Stimulated activated CD4-positive, alpha-beta T cell treated with anti-CD3 and anti-CD28 coated beads, Interleukin-1b, Interleukin-23, amount 100 ng/mL, for 48 hours (primary cell): ENCODE measurements at regions not wholly inside any gene's neighbourhood (a gene's known extent, or its start where the extent isn't known, plus 50 kb on each side); places are given as distances from the start of the nearest gene placed in this dataset.
"Not testable (repeated sequence)": the region's sequence is repeated elsewhere in the genome, so short reads cannot be mapped to it uniquely, and the experiment has no call there.

Experiments used
- DNase-seq: peaks from one replicate; pipeline ENCODE4 v3.0.0-alpha.2; 2020

DNA sequence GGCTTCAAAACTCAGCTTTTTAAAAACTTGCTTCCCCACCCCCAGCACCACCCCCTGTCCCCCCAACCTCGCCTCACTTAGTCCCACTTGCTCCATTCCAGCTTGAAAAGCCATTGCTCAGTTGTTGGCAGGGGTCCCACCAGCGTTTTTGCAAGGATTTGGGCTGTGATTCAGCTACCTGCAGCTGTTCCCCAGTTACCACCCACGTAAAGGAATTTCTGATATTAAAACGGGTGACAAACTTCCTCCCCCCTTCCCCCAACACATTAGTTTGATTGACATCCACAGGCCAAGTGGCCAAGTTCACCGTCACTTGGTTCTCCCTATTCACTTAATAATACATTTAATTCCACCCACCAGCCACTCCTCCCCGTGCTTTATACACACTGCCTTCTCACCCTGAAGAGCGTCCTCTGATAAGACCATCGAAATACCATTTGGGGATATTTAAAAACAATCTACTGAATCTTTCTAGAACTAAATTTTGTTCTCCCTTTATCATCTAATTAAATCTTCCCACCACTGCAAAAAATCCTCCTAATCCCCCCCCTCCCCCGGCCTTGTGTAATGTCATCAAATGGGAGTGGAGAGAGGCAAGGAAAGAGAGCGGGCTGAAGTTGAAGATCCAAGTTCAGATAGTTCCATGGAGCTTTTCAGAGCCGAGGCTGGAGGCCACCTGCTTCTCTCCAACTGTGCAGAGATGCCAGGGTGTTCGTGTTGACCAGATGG, 55.1 kb downstream of the SOX9 start:
- no peak for DNase-seq

DNA sequence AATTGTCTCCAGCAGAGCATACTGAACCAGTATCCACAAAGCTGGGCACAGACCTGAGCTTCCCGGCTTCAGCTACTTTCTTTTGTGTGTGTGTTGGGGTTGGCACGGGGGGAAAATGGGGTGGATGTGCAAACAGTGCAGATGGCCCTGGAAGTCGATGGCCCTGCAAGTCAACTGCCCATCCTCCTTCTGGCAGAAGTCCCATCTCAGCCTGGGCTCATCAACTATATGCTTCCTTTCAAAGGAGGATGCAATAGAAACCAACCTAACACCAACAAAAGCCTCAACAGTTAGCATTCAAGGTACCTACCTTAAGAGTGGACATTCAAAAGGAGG, 55.7 kb downstream of the SOX9 start:
- no peak for DNase-seq

DNA sequence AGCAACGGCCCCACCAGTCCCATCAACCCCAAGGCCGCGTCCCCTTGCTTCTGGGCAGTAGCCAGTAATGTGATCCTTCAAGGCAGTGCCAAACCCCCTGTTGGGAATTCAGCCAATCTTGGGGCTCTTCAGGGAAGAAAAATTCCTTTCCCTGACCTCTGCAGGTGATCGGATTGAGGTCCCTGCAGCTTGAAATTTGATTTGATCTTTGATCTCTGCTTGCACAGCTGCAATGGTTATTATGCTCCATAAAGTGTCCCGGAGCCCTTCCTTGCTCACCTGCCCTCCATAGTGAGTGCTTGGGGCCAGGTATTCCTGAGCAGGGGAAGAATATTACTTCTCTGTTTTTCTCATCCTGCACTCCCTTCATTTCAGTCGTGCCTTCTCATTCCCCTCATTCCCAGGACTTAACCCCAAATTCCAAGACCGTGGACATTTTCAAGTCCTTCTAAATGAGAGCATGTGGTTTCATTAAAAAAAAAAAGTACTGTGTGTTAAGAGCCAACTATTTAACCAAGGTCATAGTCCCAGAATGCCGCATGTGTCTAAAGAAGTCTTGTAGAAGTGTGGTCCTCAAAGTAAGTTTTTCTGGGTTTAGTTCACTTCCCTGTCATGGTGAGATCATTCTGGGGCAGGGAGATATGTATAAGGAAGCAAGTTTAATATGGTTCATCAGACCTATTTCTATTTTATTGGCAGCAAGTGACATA, 56.3 kb downstream of the SOX9 start:
- DNase-seq, result no peak

DNA sequence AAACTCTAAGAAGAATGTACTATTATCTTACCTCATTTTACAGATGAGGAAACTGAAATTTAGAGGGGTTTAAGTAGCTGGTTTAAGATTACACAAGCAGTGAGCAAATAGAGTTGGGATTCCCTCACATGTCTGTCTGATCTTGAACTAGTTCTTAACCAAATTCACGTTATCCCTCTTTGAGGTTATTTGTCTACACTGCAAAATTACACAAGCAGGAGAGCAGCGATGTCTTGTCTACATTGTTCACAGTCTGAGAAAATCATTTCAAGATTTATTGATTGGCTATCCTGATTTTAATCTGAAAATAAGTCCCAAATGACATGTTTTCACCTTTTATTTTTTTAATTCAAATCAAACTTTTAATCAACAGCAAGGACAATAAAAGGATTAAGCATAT, 56.9 kb downstream of the SOX9 start:
- no peak for DNase-seq

DNA sequence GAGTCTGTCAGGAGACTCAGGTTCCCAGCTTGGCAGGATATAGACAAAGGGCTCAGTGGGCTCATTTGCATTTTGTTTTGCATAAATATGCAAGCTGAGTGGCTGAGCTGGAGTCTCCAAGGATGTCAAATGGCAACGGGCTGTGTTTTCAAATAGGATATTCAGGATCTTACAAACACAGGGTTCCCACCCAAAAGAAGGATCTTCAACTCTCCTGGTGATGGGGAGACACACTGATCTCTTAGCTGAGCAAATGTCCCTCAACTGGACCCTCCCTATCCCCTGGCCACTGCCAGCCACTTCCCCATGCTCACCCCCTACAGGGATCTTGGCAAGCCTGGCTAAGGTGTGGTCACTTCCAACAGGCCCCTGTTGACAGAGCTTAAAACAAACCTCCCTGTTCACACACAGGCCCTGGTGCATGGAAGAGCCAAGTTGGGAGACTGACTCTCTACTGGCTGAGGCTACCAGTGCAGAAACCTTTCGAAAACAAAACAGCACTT, 61.6 kb downstream of the SOX9 start:
- DNase-seq, result no peak

DNA sequence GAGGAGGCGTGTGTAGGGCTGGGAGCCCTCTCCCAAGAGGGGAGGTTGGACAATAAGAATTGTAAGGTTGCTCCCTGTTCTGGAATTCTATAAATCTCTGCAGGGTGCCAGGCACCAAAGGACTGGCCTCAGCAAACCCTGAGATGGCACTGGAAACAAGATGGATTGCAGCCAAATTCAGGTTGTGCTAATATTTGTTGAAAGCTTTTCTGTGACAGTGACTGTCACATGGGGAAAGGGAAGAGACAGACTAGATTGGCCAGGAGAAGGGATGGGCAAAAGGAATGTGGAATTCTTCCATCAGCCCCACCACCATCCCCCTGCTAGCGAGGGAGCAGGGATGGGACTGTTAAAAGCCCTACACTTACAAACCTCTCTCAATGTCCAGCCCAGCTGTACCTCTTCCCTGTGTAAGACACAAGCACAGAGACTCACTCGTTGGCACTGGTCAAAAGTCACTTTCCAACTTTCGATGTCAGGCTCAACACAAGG, 62.4 kb downstream of the SOX9 start:
- DNase-seq, result no peak

DNA sequence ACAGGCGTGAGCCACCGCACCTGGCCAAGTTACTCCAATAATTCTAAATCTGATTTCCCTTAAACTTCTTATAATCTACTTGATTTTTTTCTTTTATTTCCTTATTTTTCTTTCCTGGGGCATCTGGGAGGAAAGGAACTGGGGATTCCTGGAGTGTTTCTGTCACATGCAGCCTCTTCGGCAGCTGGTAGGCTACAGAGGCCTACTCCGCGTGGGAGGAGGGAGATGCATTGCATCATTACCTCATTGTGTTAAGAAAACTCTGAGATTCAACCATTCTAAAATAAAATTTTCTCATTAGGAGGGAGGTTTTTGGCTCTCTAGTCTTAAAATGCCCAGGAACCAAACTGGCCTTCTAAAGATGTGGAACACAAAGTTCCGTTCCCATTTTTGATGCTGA, 64.0 kb downstream of the SOX9 start:
- no peak for DNase-seq

DNA sequence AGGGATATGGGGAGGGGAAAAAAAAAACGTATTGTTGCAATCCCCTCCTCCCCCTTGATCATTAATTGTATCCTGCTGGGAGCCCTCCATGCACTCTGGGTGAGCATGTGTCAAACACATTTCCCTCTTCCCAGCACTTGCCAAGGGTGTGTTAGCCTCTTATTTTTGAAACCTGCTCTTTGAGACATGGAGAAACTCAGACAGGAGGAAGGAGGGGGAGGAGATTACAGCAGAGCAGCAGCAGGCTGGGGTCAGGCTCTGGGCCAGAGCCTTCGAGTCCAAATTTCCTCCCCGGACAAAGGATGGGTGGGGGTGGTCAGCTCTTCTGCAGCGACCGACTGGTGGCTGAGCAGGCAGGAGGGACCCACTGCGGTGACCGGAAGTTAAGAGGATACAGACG, 64.7 kb downstream of the SOX9 start:
- DNase-seq, result no peak

DNA sequence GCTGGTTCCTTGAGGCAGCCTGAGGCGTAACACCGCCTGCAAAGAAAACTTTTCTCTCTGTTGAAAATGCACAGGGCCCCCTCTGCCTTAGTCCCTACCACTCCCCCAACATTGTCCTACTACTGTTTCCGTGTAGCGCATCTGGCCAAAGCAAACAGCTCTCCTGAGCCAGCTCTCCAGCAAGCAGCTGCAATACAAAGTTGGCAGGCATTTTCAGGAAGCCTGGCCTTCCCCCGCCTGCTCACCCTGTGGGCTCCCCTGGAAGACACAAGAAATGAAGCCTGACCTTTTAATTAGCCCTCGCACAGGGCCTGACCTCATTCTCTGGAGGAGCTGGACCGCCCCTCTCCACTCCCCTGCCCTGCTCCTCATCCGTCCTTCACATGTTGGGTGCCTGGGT, 66.7 kb downstream of the SOX9 start:
- no peak for DNase-seq

DNA sequence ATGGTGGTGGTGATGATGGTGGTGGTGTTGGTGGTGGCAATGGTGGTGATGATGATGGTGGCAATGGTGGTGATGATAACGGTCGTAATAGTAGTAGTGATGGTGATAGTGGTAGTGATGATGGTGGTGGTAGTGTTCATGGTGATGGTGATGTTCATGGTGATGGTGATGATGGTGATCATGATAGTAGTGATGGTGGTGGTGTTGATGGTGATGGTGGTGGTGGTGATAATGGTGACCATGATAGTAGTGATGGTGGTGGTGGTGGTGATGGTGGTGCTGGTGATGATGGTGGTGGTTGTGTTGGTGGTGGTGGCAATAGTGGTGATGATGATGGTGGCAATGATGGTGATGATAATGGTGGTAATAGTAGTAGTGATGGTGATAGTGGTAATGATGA, 68.0 kb downstream of the SOX9 start:
- no peak for DNase-seq

DNA sequence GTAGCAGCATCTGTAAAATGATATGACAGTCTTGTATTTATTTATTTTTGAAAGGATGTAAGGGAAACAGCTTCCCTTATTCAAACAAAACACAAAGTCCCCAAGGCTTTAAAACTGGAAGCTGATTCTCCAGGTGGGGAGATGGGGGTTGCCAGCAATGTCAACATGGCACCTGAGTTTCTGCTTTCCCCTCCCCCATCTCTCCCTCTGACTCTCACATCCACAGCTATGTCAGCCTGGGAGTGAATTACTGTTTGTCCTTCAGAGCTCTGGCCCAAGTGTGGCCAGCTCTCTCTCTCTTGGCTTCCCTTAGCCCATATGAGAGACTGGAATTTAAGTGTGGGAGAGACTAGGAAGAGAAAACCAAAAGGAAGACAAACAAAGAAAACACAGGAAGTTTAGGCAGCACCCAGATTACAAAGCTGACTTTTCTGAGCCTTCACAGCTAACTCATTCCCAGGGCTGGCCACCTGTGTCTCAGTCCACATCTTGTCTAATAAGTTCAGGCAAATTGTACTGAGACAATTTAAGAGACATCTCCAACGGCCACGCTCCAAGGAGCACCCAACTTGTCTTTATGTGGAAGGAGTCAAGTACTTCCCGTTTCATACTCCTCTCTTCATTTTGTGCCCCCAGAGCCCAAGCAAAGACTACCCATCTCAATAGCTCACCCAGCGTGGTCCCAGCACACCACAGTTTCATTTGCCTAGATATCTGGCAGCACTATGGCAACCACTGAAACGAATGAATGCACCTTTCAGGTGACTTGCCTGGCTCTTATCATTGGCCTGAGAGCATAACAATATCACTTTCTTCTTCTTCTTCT, 69.2 kb downstream of the SOX9 start:
- no peak for DNase-seq

DNA sequence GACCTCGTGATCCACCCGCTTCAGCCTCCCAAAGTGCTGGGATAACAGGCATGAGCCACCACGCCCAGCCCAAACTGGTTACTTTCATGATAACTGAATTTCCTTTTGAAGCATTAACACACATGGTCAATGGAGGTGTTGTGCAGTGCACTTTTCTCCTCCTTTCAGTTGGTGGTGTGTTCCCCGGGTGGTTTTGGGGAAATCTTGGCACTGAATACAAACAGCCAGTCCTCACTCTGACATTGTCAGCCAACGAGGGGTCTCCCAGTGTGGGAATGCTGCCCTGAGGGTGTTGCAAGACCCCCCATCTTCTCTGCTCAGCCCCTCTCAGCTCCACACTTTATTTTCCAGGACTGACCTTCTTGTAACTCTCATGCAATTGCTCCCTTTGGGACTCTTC, 70.5 kb downstream of the SOX9 start:
- DNase-seq, result no peak

DNA sequence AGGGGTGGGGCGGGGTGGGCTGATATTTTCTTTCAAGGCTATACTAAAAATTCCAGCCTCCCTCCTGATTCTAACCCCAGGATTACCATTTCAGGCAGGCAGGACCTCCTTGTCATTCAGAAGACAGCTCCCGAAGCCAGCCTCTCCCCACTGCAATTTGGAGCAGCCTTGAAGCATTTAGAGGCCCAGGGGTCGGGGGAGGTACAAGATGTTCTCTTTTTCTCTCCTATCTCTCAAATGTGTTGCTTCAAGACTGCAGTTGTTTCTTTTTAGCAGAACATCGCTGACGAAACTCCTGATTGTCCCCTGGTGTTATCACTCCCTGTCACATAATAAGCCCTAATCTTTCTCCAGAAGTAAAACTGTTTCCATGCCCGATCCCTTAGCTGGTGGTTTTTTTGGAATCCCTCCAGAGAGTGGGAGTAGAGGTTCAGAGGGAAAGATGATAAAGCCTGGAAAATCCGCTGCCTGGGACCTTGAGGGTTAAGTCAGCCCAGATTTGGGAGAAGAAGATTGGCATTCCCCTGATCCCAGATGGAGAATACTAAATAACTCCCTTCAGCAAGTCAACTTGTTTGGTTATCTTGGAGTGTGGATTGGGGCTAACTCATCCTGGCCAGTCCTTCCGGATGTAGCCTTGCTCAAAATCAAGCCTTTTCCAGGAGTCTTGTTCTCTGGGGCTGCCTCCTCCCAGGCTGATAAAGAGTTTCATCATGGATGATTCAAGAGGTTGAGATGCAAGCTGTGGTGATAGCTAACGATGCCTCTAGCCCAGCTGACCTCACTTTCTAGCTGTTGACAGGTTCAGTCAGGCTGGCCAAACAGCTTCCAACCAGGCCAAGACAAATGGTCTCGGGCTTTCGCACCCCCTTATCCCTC, 71.3 kb downstream of the SOX9 start:
- no peak for DNase-seq

DNA sequence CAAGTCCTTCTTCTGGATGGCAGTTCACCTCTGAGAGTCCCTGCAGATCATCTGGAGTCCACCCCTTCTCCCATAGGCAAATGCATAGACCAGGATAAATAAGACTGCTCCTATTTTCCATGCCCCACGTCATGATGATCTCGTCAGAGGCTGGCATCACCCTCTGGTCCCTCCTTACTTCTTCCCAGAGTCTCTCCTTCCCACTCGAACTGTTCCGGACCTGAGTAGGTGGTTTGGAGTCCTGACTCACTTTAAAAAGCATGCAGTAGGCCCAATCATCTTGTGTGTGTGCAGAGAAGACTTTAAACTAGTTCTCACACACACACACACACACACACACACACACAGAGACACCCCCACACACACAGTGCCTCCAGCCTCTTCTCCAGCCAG, 72.0 kb downstream of the SOX9 start:
- no peak for DNase-seq

DNA sequence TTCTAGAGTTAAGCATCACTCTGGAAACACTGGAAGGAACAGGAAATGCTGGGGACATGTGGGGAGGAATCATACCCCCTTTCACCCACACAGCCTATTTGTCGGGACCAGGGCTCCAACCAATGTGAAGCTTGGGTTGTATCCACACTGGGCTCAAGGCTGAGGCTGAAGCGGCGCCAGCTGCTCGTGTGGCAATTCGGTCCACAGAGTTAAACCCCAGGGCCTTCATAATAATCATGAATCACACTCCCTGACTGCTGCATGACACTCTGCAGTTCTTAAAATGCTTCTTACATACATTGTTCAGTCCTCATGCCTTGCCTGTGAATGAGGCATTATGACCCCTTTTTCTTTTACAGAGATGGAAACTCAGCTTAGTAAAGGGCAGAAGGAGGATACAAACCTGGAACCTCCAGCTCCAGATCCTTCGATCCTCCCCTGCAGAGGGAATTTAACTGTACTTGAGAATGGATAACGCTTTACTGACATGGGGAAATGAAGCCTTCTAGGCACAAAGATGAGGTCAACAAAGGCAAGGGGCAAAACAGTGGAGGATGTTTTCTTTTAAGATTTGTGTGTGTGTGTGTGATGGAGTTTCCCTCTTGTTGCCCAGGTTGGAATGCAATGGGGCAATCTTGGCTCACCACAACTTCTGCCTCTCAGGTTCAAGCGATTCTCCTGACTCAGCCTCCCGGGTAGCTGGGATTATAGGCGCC, 72.7 kb downstream of the SOX9 start:
- no peak for DNase-seq

DNA sequence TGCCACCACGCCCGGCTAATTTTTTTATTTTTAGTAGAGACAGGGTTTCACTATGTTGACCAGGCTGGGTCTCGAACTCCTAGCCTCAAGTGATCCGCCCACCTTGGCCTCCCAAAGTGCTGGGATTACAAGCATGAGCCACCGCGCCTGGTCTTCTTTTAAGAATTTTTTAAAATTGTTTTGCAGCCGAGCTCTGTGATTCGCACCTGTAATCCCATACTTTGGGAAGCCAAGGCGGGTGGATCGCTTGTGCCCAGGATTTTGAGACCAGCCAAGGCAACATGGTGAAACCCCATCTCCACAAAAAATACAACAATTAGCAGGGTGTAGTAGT, 73.3 kb downstream of the SOX9 start:
- not testable (repeated sequence) for DNase-seq

DNA sequence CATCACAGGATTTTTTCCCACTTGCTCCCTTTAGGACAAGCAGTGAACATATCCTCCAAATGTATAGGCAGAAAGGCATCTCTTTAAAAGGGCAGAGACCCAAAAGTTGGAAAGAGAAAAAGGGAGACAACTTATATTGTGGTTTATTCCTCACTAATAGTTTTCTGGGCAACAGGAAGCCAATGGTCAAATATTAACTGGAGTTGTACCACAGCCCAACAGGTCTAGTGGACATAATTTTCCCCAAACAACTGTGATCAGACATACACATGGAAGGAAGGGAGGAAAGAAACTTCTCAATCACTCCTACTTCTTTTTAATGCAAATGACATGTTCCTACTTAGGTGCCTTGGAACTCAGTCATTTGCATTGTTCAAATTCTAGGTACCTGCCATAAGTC, 78.4 kb downstream of the SOX9 start:
- DNase-seq, result no peak

DNA sequence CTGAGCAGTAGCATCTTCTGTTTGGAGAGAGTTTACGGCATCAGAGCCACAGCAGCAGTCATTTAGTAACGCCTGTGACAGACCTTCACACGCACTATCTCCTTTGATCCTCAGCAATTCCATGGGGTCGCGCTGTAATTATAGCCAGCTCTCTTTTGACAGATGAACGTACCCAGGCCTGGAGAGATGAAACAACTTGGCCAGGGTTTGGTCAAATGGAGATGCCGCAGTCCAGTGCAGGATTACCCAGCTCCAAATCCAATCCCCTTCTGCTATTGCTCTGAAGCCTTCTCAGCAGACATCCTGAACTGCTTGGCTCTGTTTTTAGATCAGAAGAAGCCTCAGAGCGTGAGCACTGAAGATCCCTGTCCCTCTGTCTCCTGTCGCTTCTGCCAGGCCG, 83.9 kb downstream of the SOX9 start:
- DNase-seq, result no peak

DNA sequence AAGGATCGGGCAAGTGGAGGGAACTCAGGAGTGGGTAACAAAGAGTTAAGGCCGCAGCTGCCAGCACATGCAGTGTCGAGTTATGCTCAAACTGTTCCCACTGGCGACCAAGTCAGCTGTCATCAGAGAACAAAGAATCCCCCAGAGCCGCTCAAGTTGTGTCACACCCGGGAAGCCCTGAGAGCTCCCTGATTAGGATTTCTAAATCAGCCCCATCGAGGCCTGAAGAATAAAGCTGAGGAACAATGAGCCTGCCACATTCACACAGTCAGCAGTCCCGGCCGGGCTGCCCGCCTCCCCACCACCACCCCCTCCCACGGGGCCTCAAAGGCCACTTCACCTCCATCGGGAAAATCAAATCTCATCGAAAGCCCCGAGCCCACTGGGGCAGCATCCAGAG, 84.5 kb downstream of the SOX9 start:
- DNase-seq, result no peak

DNA sequence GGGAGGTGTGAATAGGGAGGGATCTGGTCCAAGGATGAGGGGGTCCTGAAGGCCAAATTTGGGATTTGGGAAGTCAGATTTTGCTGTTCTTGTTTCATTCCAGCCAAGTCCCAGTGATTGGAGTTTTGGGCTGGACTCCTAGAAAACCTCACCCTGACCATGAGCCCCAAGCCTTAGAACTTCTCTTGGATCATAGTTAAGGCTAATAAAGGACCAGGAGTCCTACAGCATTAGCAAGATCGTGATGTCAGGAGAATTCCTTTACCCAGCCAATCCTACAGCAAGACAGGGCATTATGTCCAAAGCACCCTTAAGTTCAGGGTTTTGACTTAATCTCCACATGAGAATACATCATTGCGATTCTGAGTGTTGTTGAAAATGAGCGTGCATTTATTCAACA, 85.0 kb downstream of the SOX9 start:
- DNase-seq, result no peak

DNA sequence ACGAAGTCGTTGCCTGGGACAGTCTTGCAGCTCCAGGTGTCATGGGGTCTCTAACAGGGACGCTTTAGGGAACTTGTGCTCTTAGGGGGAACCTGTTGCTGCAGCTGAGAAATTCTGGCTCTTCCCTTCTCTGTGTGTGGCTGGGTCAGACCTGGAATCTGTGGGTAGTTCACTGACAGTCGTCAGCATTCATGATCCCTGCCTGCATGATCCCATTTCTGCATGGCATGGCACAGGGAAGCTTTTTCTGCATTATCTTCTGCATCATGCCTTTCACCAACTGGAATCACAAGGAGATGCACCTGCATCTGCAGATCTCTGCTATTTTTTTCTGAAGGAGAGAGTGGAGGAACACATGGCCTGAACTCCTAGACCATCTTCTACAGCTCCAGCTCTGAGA, 85.6 kb downstream of the SOX9 start:
- DNase-seq, result no peak

DNA sequence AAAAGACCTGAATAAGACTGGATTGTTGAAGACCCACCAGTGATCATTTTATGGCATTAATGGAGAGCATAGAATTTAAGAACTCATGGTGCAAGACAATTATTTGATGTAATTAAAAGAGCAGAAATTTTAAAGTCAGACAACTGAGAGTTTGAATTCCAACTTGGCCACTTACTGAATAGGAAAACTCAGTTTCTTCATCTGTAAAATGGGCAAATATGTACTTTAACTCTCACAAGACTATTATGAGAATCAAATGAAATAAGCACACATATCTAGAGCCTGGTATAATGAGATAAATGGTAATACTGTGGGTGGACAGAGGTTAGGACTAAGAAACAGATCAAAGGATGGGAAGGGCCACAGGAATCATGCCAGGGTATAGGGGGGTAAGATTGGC, 88.0 kb downstream of the SOX9 start:
- no peak for DNase-seq
